ENCODE measurements at regions not wholly inside any gene's neighbourhood (a gene's known extent, or its start where the extent isn't known, plus 50 kb on each side); places are given as distances from the start of the nearest gene placed in this dataset.
A peak's percentile ranks its signal among the peaks of the same experiment; 100 is the strongest.

DNA sequence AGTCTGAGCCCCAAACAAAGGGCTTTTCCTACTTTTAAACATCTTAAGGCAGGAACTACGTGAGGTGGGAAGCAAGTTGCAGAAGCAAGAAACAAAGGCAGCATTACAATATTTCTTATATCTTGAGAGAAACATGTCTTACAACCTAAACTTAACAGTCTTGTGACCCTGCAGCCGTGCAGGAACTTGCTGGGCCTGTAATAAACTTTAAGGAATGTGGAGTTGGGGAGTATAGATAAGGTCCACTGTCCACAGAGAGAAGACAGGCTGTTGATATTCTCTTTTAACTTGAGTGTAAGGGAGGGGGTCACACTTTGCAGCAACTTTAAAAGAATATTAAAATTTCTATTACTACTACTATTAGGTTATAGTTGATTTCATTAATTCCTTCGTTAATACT lies 214.6 kb upstream of the HTR2A start:
- no peak for DNase-seq

DNA sequence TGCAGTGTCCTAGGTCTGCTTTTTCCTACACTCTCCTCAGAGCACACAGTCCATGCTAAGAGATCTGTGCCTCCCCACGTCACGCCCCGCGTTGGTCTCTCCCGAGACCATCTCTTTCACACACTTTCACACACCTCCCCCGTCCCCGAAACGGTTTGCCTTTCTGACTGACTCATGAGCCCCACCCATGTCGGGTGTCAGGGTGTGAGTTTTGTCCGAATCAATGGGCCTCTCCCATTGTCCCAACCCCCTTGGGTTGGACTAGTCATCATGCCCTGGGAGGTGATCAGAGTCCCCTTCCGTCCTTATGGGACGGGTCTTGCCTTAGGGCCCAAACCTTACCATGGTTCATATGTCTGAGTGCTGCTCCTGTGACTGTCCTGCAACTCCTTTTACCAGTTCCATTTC lies 214.0 kb upstream of the HTR2A start:
- DNase-seq = no peak

DNA sequence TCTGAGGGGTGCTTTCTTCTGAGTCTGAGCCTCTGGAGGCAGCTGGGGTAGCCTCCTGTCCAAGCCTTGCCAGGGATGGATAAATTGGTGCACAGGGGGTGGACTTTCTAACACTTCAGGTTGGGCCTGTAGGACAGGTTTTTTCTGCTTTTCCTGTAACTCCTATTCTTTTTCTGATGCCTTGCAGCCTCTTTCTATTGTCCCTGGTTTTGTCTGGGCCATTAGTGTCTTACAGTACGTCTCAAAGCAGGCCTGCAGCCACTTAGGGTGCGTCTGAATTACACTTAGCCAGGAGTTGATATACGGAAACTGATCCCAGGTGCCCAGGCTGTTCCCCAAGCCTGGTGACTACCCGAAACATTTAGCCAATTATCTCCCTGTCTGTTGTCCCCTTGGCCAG lies 213.3 kb upstream of the HTR2A start:
- DNase-seq = no peak

DNA sequence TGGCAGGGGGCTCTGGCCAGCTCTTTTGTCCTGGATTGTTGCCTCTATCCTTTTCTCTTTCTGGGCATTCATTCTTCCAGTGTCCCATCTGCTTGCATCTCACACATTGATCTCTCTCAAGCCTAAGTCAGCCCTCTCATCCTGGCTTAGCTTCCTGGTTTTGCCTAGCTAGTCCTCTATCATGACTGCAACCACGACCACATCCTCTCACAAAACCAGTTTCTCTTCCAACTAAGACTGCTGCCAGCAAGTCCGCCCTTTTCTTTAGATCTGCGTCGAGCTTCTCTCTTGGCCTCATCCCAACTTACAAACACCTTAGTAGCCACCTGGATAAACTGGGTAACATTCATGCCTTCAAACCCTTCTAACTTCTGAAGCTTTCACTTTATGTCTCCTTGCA lies 212.2 kb upstream of the HTR2A start:
- DNase-seq = peak; percentile 14

DNA sequence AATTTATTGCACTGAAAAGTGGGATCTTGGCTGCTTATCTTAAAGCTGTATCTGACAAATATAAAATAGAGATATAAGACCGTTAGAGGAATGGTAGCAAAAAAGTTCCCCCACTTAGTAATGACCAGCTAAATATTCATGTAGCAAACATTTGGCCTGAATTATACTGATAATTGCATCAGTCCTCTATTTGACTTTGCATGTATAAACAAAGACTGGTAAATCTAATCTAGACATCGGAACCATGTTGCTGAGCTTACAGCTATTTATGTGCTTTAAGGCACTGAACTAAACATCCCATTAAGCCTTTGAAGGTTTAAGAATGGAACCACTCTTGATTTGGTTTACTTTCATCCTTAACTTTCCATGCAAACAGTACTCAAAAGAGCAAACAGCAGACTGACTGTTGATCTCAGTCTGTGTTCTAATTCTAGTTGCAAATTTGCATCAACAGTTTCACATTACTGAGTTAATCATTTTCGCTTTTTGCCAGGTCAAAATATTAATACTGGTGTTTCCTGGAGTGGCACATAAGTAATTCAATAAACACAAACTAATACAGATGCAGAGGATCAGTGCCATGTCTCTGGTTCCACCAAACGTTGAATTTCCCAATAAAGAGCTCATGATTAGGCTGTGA lies 203.5 kb upstream of the HTR2A start:
- DNase-seq = no peak

DNA sequence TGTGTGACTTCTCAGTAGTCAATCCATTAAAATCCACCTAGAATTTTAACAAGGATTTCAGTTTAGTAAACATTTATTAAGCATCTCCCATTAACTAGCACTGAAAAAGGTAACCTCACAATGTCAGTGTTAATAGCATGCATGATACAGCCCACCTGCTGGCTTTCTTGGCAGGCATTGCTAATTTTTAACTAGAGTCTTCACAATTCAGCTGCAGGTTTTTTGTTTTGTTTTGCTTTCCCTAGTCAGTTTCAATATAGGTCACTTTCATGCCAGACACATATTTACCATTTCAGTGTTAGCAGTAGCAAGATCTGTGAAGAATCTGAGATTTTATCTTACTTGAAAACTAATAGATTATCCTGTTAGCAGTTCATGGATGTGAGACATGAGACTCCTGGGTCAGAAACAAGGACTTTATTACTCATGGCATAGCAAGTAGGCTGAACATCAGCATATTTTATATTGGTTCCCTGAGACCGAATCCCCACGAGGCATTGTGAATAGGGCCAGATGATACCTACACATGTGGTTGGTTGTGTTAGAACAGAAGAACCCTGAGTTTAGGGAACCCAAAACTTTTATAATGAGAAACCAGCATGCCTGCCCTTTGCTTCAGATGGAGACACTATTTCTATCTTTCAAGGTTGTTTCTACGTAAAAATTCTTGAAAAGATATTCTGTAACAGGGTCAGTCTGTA lies 198.0 kb upstream of the HTR2A start:
- no peak for DNase-seq

DNA sequence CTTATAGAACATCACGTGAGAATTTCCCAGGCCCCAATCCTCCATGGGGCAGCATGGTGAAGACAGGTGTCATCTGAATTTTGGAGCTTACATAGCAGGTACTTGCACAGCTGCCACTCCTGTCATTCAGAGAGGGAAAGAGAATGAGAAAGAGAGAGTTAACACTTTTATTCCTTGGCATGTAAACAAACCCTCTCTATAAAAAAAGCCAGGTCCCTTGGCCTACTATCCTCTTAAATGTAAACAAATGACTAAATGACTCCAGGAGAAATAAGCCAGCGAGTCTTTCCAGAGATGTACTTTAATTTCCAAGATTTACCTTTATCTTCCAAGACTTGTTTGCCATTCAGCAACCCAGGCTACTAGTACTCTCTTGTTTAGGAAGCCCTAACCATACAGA lies 195.3 kb upstream of the HTR2A start:
- DNase-seq = no peak

DNA sequence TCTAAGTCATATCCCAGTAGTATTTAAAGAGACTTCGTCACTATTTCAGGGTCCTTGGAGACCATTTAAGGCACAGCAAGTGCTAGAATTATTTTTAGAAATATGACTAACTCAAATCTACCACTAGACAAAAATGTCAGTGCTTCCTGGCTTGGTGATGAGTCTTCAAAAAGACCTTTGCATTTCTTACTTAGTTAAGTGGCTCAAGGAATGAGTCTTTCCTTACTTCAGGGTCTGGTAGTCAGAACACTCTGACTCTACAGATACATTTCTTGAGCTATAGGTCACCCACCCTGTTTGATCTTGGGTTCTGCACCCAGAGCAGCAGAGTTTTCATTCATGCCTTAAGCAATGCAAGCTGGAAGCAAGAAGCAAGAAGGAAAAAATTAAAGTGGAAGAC lies 191.0 kb upstream of the HTR2A start:
- no peak for DNase-seq

DNA sequence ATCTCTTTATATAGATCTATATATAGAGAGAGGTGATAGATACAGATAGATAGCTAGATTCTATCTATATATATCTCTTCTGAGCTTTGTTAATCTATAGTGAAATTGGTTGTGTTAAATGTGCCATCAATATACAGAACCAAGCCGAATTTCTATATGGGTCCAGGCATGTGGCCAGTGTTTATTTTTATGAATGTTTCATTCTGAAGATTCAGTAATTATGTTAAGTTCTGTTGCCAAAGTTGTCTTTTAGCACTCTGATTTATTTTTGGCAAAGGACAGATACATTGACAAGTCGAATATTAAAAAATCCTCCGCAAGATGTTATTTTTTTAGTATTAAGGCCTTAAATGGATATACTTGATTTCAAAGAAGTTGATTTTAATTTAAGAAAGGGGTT lies 190.4 kb upstream of the HTR2A start:
- no peak for DNase-seq

DNA sequence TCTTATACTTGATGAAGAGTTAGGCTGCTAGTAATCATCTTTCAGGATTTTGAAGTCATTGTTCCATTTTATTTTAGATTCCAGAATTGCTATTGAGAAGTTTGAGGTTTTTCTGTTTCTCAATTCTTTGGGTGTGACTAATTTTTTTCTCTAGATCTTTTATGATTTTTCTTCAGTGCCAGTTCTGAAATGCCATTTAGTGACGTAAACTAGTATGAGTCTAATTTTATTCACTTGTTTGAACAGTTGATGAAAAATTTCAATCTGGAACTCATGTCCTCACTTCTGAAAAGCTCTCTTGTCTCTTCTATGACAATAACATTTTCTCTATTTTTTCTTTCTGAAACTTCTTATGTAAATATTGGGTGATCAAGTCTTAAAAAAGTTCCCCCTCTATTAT lies 188.5 kb upstream of the HTR2A start:
- DNase-seq = no peak

DNA sequence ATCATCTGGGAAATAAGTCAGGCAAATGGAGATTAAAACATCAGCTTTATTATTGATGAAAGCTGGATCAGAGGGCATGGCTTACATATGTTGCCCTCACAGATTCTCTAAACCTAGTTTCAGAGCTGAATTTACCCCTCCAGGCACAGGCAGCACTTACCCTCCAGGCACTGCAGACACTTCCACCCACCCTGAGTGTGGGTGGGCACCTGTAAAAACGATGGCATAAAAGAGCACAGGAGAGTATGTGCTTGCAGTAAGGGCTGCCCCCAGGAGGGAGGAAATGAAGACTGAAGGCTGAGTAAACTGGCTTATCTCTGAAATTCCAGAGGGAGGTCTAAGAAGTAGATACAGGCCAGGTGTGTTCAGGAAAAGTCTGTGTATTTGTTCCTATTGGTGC lies 185.0 kb upstream of the HTR2A start:
- DNase-seq = no peak

DNA sequence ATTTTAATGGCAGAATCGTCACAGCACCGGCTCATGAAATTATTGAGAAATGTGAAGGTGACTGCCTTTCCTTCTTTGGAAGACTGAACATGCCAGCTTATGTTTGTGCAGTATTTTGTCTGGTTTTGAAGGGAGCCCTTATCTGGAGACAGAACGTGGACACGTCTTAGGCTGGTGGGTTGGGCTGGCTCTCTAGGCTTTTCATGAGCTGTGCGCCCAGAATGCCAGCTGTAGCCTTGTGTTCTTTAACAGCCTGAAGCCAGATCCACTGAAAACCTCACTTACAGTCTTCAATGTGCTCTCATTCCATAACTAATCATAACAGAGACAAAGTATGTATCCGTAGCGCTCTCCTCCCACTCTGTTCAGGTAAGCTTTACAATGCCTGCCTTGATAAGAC lies 184.4 kb upstream of the HTR2A start:
- no peak for DNase-seq

DNA sequence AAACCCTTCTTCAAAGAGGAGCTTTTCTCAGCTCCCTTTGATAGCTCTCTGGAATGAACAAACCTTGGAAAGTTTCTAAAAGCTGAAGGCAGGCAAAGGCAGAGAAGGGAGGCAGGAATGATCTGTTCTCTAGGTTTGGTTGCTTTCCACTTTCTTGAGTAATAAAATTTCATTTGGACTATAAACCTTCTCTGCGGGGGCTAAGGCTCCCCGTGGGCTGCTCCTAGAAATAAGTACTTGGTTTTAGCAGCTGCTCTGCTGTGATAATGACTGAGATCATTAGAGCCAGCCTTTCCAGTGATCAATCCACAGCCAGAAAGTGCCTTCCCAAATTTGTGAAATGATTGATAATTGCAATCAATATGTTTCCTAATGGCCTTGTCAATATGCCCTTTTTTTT lies 183.8 kb upstream of the HTR2A start:
- no peak for DNase-seq

DNA sequence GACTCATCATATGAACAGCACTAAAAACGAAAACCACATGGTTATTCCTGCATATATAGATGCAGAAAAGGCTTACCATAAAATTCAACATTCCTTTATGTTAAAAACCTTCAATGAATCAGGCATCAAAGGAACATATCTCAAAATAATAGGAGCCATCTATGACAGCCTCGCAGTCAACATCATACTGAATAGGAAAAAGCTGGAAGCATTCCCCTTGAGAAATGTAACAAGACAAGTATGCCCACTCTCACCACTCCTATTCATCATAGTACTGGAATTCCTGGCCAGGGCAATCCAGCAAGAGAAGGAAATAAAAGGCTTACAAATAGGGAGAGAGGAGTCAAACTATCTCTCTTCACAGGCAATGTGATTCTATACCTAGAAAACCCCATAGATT lies 179.6 kb upstream of the HTR2A start:
- DNase-seq = no peak

DNA sequence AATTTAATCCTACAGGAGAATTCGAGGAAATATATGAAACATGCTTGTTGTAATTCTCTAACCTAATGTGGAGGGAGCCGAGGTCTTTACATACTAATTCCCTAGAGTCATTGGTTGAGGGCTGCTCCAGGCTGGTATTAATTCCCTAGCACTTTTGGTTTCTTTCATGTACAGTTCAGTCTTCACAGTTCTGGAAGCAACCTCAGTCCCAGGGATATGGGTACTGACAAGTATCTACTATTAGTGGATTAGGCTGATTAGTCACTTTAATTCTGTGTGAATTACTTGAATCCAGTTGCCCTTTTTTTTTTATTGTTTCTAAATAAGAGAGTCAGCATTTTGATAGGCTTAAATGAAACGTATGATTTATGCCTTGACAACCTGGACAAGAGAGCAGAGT lies 172.3 kb upstream of the HTR2A start:
- DNase-seq = no peak

DNA sequence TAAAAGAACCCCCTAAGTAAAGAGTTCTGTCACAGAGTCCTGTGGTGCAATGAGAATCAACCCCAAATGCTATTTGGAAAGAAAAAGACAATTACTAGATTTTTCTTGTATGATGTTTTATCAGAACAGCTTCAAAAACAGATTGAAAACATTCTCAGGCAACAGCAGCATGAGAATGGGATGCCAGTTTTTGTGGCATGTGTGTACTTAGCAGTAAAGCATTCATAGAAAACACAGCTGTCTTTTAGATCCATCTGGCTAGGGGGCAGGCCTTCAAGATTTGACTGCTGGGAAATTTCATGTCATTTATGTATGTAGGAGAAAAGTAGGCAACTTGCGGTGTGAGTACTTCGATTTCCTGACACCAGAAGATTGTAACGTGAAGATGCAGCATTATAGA lies 170.5 kb upstream of the HTR2A start:
- no peak for DNase-seq

DNA sequence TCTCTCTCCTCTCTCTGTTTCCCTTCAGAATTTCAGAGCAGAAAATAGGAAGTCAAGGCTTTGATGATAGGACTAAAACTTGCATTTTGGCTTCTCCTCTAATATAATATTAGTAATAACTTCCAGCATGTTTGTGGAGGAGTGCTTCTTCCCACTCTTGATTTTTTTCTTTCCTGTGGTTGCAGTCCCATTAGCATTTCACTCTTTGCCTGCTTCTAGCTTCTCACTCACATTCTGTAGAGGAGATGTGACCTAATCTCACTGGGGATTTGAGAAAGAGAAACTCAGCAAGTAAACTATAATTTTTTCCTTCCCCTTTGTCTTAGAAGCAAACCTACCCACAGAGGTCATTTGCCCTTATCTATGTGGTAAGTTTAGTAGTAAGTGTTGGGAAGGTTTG lies 169.4 kb upstream of the HTR2A start:
- DNase-seq = no peak

DNA sequence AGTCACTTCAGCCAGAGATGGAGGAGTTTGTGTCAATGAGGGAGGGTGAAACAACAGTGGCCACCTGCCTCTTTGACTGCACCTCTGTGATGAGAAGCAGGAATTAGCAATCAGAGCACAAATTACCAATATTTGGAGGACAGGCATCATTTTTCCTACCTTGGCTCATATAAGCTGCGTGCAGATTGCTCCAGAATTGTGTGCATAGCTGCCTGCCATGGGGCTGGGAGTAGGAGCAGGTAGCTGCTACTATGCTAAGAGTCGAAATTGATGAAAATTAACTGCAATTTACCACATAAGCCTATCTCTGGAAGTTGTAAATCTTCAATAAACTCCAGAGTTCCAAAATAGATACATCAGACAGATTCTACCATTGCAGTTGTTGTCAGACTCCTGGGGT lies 167.5 kb upstream of the HTR2A start:
- no peak for DNase-seq

DNA sequence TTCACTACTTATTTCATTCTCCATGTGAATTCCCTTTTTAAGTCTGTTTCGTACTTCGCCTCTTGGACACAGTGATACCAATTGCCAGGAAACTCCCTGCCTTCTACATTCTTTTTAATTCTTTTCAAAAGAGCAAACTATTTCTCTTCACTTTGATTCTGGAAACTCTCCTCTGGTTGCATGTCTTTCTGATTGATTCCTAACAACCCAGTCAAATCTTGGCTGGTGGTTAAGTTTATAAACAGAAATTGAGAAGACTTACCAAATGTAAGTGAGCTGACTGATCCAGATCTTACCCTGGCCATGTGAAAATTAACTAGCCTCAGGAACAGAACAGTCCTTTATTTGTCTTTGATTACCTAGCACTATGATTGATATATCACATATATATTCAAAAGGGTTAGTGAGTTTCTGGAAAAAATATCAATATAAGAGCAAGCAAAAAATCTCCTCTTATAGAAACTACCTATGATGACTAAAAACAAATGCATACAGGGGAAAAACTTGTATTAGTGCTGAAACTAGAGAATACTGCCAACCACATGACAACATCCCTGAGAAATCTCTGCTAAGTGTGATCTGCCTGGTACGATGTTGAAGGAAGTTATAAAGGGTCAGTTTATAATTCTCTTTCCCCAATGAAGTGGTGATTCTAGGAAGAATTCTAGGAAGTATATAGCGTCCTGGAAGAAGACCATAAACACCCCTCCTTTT lies 152.6 kb upstream of the HTR2A start:
- DNase-seq = no peak

DNA sequence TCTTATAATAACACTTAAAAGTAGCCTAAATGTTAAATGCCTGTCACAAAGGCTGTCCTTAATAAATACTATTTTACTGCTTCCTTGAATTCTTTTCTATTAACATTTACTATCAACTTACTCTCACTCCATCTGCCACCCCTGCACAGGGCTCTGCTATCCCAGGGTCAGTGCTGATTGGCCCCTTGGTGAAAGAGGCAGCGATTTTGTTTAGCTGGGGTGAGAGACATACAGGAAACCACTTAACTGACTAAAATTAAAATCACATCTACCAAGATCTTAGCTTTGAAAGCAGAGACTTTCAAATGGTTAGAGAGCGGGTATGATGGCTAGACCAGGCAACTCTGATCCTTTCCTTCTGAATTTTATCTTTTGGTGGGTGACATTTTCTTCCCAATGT lies 149.9 kb upstream of the HTR2A start:
- no peak for DNase-seq

DNA sequence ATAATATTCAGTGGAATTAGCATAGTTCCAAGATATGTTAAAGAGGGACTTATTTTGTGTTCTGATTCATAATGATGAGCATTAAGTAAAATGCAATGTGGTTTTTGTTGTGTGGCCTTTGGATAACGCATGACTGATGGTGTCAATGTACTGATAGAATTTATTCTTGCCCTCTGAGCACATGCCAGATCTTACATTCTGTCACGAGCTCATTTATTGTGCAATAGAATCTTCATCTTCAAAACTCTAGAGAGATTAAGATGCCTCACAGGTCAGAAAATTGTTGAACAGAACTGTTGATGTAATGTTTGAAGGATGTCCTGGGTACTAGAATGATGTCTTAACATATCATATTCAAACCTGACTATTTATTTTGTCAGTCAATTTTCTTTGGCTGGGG lies 148.0 kb upstream of the HTR2A start:
- DNase-seq = no peak

DNA sequence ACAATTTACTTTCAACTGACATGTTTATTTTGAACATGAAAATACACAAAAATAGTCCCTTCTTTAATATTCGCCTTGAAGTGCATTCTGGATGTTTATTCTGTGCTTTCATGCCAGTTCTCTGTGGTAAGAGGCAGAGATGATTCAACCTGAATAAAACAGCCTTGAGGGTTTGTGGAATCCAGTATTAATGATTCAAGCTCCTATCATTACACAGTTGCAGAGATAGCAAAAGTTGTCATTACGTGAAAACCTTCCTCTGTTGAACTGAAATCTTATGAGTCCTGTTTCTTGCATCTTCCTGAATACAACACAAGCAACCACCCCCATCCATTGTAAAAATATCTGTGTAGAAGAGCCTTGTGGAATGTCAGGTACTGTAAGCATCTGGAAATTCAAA lies 142.3 kb upstream of the HTR2A start:
- DNase-seq = no peak

DNA sequence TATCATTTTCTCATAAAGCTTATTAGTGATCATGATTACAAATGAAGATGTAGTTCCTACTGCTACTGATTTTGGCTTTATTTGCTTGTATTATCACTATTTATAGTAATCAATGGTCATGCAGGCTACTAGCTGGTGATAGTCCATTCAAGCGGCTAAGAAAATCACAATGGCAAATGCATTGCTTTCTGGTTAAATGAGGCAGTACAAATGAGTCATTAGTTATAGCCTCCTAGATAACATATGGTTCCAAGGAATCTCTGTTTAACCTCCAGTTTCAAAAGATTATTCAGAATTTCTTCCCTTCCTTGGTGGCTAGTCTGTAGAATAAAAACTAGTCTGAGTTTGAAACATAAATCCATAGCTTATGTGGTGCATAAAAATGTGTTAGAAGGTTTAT lies 141.3 kb upstream of the HTR2A start:
- no peak for DNase-seq

DNA sequence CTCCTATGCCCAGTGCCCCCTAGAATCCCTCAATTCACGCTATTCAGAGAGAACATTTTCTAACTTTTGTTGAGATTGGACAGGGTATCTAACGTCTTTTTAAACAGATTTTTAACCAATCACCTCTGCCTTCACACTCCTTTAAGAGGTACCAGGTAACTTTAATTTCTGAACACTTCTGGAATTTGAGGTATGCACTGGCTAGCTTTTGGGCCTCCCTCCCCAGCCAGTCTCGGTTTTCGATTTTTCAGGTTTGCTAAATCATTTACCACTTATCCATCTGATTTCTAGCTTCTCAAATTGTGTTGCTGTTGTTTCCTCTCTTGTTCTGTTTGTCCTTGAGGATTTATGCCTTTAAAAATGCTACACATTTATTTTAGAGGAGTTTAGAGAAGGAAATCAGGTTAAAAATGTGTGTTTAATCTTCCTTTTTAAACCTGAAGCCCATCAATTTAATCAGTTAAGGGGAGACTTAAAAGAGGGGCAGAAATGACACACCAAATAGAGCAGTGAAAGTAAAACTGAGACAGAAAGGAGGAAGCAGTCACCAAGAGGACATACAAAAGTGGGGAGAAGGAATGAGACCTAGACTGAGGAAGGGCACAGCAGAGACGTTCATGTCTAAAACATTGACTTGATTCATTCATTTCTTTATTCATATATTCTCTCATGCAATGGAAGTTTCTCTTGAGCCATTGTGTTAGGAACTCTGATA lies 139.6 kb upstream of the HTR2A start:
- DNase-seq = no peak
